Brain microvascular endothelial cell (primary cell): ENCODE measurements at regions not wholly inside any gene's neighbourhood (a gene's known extent, or its start where the extent isn't known, plus 50 kb on each side); places are given as distances from the start of the nearest gene placed in this dataset.

Experiments
- DNase-seq: peaks from one replicate; pipeline ENCODE4 v3.0.0-alpha.2; 2020
- H3K27ac ChIP-seq: fragments of 250-450 bp; sonication (Bioruptor Pico); 2 replicates; pipeline ENCODE4 v1.5.1; 2020; ENCODE audit warnings: mild to moderate bottlenecking, moderate library complexity
- H3K27me3 ChIP-seq: fragments of 250-450 bp; sonication (Bioruptor Pico); replicated peaks from 2 replicates; pipeline ENCODE4 v1.5.1; 2020; ENCODE audit warnings: mild to moderate bottlenecking
- H3K36me3 ChIP-seq: fragments of 250-450 bp; sonication (Bioruptor Pico); replicated peaks from 2 replicates; pipeline ENCODE4 v1.5.1; 2020; ENCODE audit warnings: mild to moderate bottlenecking
- H3K4me3 ChIP-seq: 2 replicates; pipeline ENCODE4 v1.5.1; 2011; ENCODE audit warnings: low read depth, mild to moderate bottlenecking, control low read depth, low read length, moderate library complexity
- CTCF ChIP-seq: IDR thresholded peaks from 2 replicates; pipeline ENCODE4 v1.5.1; 2011; ENCODE audit warnings: low read depth, mild to moderate bottlenecking, moderate library complexity, low read length, control low read depth, inconsistent platforms; ENCODE audit errors: missing control alignments
- in situ Hi-C: cut with HindIII; loops from 2 replicates; pipeline ENCODE4 v1.10.0; 2017; ENCODE audit warnings: low sequenced_read_pairs, low pct_ligation_motif_present

- TF ChIP-seq CTCF, result no peak
- Histone ChIP-seq H3K36me3 (no peaks in the 10 kb centered on the region), H3K4me3 (no peak overlapping the region), H3K27ac (no peak overlapping the region), H3K27me3 (no peaks in the 10 kb centered on the region)
- DNase-seq, result no peak
- in situ Hi-C loops, result no loop called here
Observed at GRCh38 chr10:110437761-110438341, 59.9 kb upstream of the DUSP5 start.

- no peaks in the 10 kb centered on the region for H3K27me3 ChIP-seq
- no peak overlapping the region for H3K4me3 ChIP-seq
- no peak overlapping the region for H3K27ac ChIP-seq
- no peak for TF ChIP-seq CTCF
- in situ Hi-C loops, result no loop called here
- no peaks in the 10 kb centered on the region for H3K36me3 ChIP-seq
- no peak for DNase-seq
Observed at GRCh38 chr10:110442746-110443145, 55.0 kb upstream of the DUSP5 start.

GRCh38 chr10:110443239-110444003 lies 54.3 kb upstream of the DUSP5 start:
- no peak overlapping the region for H3K4me3 ChIP-seq
- TF ChIP-seq CTCF, result no peak
- DNase-seq, result no peak
- H3K27me3 ChIP-seq, result no peaks in the 10 kb centered on the region
- no peak overlapping the region for H3K27ac ChIP-seq
- in situ Hi-C loops, result no loop called here
- no peaks in the 10 kb centered on the region for H3K36me3 ChIP-seq

- Histone ChIP-seq H3K27me3 (no peaks in the 10 kb centered on the region), H3K36me3 (no peaks in the 10 kb centered on the region), H3K4me3 (no peak overlapping the region), H3K27ac (no peak overlapping the region)
- DNase-seq, result no peak
- in situ Hi-C loops, result no loop called here
- TF ChIP-seq CTCF, result no peak
Observed at GRCh38 chr10:110444004-110444337, 53.7 kb upstream of the DUSP5 start.

GRCh38 chr10:110445871-110446270 lies 51.8 kb upstream of the DUSP5 start:
- in situ Hi-C loops, result no loop called here
- Histone ChIP-seq H3K27ac (no peak overlapping the region), H3K36me3 (no peaks in the 10 kb centered on the region), H3K27me3 (no peaks in the 10 kb centered on the region), H3K4me3 (no peak overlapping the region)
- DNase-seq, result no peak
- no peak for TF ChIP-seq CTCF

GRCh38 chr10:110446277-110446676 lies 51.4 kb upstream of the DUSP5 start:
- Histone ChIP-seq H3K36me3 (no peaks in the 10 kb centered on the region), H3K27ac (no peak overlapping the region), H3K4me3 (no peak overlapping the region), H3K27me3 (no peaks in the 10 kb centered on the region)
- TF ChIP-seq CTCF, result no peak
- DNase-seq, result no peak
- in situ Hi-C loops, result no loop called here
